ENCODE measurements at regions not wholly inside any gene's neighbourhood (a gene's known extent, or its start where the extent isn't known, plus 50 kb on each side); places are given as distances from the start of the nearest gene placed in this dataset.
A peak's percentile ranks its signal among the peaks of the same experiment; 100 is the strongest.

DNA sequence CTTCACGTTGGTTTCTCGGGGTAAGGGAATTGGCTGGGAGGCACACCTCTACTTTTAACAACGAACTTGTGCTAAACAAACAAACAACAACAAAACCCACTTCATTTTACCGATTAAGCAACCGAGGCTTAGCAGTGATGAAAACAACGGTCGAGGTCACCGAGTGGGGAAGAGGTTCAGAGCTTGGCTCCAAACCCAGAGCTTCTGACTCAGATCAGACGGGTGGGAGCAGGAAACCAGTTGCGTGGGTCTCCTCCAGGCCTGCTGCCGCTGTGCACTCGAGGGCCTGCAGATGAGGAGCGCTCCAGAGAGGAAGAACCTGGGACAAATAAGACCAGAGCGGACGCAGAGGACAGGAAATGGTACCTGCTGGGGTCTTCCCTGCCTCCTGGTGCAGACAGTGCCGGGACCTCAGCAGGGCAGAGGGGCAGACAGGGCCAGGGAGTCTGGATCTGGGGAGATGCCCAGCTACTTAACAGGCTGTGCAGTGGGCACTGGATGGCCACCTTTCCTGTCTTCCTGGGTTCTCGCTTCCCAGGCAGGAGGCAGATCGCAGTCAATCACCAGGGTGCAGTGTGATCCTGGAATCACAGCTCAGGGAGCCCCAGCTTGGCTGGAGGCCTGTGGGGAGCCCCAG, 99.0 kb upstream of the MEF2A start:
- POLR2A ChIA-PET (ENCODE audit: partially characterized antibody) = interaction anchor here (1.0 kb wide), 1 partner anchor 10 kb away, joined by 3 read pairs; no protein-coding TSS in a partner anchor
- H3K4me2 ChIP-seq (ENCODE audit: insufficient read depth in 1 of 2, low read depth in 2 of 2, low read length in 2 of 2) = no peak overlapping the region
- no peak overlapping the region for H2BK15ac ChIP-seq (ENCODE audit: low read length)
- H2AK5ac ChIP-seq (ENCODE audit: low read depth, low read length) = no peak overlapping the region
- H2AFZ ChIP-seq (ENCODE audit: low read length) = 0 out of 2 replicates have a peak overlapping the region, but pooled peaks have one; percentile 40
- peaks cover 0 to 5% of the 10 kb centered on the region in 2 experiments; a peak in 2 of 4 replicates for H3K9me3 ChIP-seq (ENCODE audit: insufficient read depth in 2 of 2, low read depth in 1 of 2, low read length in 1 of 2)
- H3K79me2 ChIP-seq (ENCODE audit: control insufficient read depth in 1 of 2, insufficient read depth in 2 of 2, low read length in 2 of 2) = no peaks in the 10 kb centered on the region
- H3K23ac ChIP-seq (ENCODE audit: insufficient read length) = no peak overlapping the region
- no peak overlapping the region for H3K18ac ChIP-seq (ENCODE audit: extremely low read depth, low read length)
- no peaks in the 10 kb centered on the region for H4K20me1 ChIP-seq (replicated peaks in 1 of 2; ENCODE audit: control insufficient read depth in 1 of 2, insufficient read depth in 2 of 2, low read length in 2 of 2)
- H4K91ac ChIP-seq (replicated peaks; ENCODE audit: insufficient read length, low read length) = no peak overlapping the region
- DNase-seq (ENCODE audit: low read depth in 1 of 2, low spot score in 2 of 2) (no peak), FAIRE-seq (no peak)
- H3K27me3 ChIP-seq (replicated peaks in 1 of 4; ENCODE audit: control insufficient read depth in 3 of 4, extremely low read depth in 1 of 4, insufficient read depth in 3 of 4, low read length in 3 of 4) = no peaks in the 10 kb centered on the region
- no peak overlapping the region for H4K5ac ChIP-seq (ENCODE audit: insufficient read length, low read depth, low read length)
- no peak overlapping the region for H2BK120ac ChIP-seq (replicated peaks; ENCODE audit: low read depth, low read length)
- no peak overlapping the region for H3K4me3 ChIP-seq (ENCODE audit: extremely low read depth in 1 of 4, insufficient read depth in 2 of 4, low read depth in 3 of 4, low read length in 4 of 4)
- WGBS, 2 experiments (ENCODE audit: extremely low coverage in 1 of 2, insufficient coverage in 1 of 2, insufficient read length in 1 of 2, insufficient replicate concordance in 2 of 2, low coverage in 1 of 2, low lambda C conversion rate in 2 of 2, missing lambda C conversion rate in 1 of 2) = 95% methylated on average over 17 of the region's 18 CpGs; no CpG with 5 or more reads in 1 of the 2 experiments
- H3K79me1 ChIP-seq (ENCODE audit: low read depth, low read length) = no peaks in the 10 kb centered on the region
- CTCF ChIA-PET (ENCODE audit: partially characterized antibody) = interaction anchor here (1.9 kb wide), 1 partner anchor 237 kb away, joined by 5 read pairs; no protein-coding TSS in a partner anchor
- H2BK12ac ChIP-seq (ENCODE audit: low read depth, low read length) = no peak overlapping the region
- no peaks in the 10 kb centered on the region for H3K4me1 ChIP-seq (replicated peaks in 1 of 4; ENCODE audit: control insufficient read depth in 3 of 4, insufficient read depth in 4 of 4, low read length in 3 of 4)
- no peak overlapping the region for H2BK5ac ChIP-seq (ENCODE audit: low read depth, low read length)
- no peak overlapping the region for H3K9ac ChIP-seq (replicated peaks in 1 of 4; ENCODE audit: extremely low read depth in 1 of 4, low read depth in 3 of 4, low read length in 3 of 4)
- H4K8ac ChIP-seq (ENCODE audit: extremely low read depth, insufficient read depth, low read length) = no peak overlapping the region; the same call in 1 of the 2 replicates
- H3K56ac ChIP-seq (replicated peaks; ENCODE audit: insufficient read length, low read depth, low read length) = no peak overlapping the region
- no peak overlapping the region for H3K14ac ChIP-seq (ENCODE audit: insufficient read length)
- no peaks in the 10 kb centered on the region for H3K23me2 ChIP-seq (ENCODE audit: low read depth, low read length)
- H3K36me3 ChIP-seq (ENCODE audit: control insufficient read depth in 2 of 4, insufficient read depth in 4 of 4, low read length in 3 of 4) = no peaks in the 10 kb centered on the region
- H3K27ac ChIP-seq (ENCODE audit: low read depth, low read length) = no peak overlapping the region
- no peak overlapping the region for H3K4ac ChIP-seq (replicated peaks; ENCODE audit: insufficient read length, low read depth, low read length)
- H2BK20ac ChIP-seq (ENCODE audit: low read length) = no peak overlapping the region
- TF ChIP-seq POU5F1 (IDR thresholded peaks at IDR 0.05; ENCODE audit: low read depth, low read length) (no peak), EZH2 (IDR thresholded peaks at IDR 0.05; ENCODE audit: low read depth, low read length, severe bottlenecking) (no peak), TEAD4 (IDR thresholded peaks at IDR 0.05; ENCODE audit: low read depth, low read length) (no peak), MAFK (IDR thresholded peaks at IDR 0.05; ENCODE audit: low read depth, low read length) (no peak), CHD1 (IDR thresholded peaks at IDR 0.05; ENCODE audit: low read depth, low read length) (no peak), RNF2 (IDR thresholded peaks at IDR 0.05; ENCODE audit: borderline replicate concordance, low read depth, low read length, missing control alignments, poor library complexity, severe bottlenecking) (no peak), JUN (IDR thresholded peaks at IDR 0.05; ENCODE audit: low read depth, low read length) (no peak), CTBP2 (IDR thresholded peaks at IDR 0.05; ENCODE audit: borderline replicate concordance, insufficient read depth, insufficient read length, low read length) (no peak), KDM1A (IDR thresholded peaks at IDR 0.05; ENCODE audit: borderline replicate concordance, low read length) (no peak)
- TF ChIP-seq, protein P1, sequence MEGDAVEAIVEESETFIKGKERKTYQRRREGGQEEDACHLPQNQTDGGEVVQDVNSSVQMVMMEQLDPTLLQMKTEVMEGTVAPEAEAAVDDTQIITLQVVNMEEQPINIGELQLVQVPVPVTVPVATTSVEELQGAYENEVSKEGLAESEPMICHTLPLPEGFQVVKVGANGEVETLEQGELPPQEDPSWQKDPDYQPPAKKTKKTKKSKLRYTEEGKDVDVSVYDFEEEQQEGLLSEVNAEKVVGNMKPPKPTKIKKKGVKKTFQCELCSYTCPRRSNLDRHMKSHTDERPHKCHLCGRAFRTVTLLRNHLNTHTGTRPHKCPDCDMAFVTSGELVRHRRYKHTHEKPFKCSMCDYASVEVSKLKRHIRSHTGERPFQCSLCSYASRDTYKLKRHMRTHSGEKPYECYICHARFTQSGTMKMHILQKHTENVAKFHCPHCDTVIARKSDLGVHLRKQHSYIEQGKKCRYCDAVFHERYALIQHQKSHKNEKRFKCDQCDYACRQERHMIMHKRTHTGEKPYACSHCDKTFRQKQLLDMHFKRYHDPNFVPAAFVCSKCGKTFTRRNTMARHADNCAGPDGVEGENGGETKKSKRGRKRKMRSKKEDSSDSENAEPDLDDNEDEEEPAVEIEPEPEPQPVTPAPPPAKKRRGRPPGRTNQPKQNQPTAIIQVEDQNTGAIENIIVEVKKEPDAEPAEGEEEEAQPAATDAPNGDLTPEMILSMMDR (IDR thresholded peaks at IDR 0.05; ENCODE audit: control extremely low read depth in 1 of 3, insufficient read depth in 1 of 3, low read depth in 1 of 3, low read length in 3 of 3) = no peak

Data from H1 (cell line).